ENCODE measurements at regions not wholly inside any gene's neighbourhood (a gene's known extent, or its start where the extent isn't known, plus 50 kb on each side); places are given as distances from the start of the nearest gene placed in this dataset.

GRCh38 chr5:71907608-71908145 is 188.6 kb downstream of the CARTPT start:
- ATAC-seq (no peak), DNase-seq (no peak)
- Histone ChIP-seq H3K9me3 (no peaks in the 10 kb centered on the region), H3K36me3 (ENCODE audit: insufficient read depth in 1 of 2, low read depth in 1 of 2) (no peaks in the 10 kb centered on the region), H3K4me3 (no peak overlapping the region), H3K4me1 (no peaks in the 10 kb centered on the region), H3K27ac (no peak overlapping the region), H3K27me3 (ENCODE audit: insufficient read depth in 3 of 3, low read length in 2 of 3) (peaks cover 0 to 2% (median 0%) of the 10 kb centered on the region in 3 donors)
- TF ChIP-seq, protein P1, sequence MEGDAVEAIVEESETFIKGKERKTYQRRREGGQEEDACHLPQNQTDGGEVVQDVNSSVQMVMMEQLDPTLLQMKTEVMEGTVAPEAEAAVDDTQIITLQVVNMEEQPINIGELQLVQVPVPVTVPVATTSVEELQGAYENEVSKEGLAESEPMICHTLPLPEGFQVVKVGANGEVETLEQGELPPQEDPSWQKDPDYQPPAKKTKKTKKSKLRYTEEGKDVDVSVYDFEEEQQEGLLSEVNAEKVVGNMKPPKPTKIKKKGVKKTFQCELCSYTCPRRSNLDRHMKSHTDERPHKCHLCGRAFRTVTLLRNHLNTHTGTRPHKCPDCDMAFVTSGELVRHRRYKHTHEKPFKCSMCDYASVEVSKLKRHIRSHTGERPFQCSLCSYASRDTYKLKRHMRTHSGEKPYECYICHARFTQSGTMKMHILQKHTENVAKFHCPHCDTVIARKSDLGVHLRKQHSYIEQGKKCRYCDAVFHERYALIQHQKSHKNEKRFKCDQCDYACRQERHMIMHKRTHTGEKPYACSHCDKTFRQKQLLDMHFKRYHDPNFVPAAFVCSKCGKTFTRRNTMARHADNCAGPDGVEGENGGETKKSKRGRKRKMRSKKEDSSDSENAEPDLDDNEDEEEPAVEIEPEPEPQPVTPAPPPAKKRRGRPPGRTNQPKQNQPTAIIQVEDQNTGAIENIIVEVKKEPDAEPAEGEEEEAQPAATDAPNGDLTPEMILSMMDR (IDR thresholded peaks at IDR 0.05): no peak
- intact Hi-C loops (cut with DNase I): loop anchor here in 1 of 2 donors (10.0 kb wide), 1 partner anchor 1497 kb away; no protein-coding TSS in a partner anchor
- WGBS, 3 donors: 55 to 66% (median 56%) methylated on average over 4 of the region's 4 CpGs

DNA sequence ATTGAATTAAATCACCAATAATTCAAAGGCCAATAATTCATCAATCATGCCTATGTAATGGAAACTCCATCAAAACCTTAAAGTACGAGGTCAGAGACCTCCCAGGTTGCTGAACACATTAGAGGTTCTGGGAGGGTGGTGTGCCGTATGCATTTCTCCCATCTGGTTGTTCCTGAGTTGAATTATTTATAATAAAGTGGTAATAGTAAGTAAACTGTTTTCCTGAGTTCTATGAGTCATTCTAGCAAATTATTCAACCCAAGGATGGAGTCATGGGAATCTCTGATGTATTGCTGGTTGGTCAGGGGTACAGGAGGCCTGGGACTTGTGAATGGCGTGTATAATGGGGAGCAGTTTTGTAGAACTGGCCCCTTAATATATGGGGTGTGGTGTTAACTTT is 191.7 kb downstream of the CARTPT start:
- WGBS, 3 donors: 72 to 75% (median 75%) methylated on average over 3 of the region's 3 CpGs
- no peak for DNase-seq
- intact Hi-C loops (cut with DNase I): no loop called here
- TF ChIP-seq, protein P1 (IDR thresholded peaks at IDR 0.05): no peak
- Histone ChIP-seq H3K9me3 (no peaks in the 10 kb centered on the region), H3K4me1 (no peaks in the 10 kb centered on the region), H3K4me3 (no peak overlapping the region), H3K27ac (no peak overlapping the region), H3K36me3 (ENCODE audit: insufficient read depth in 1 of 2, low read depth in 1 of 2) (no peaks in the 10 kb centered on the region), H3K27me3 (ENCODE audit: insufficient read depth in 3 of 3, low read length in 2 of 3) (peaks cover 0 to 2% (median 2%) of the 10 kb centered on the region in 3 donors)
- no peak for ATAC-seq

DNA sequence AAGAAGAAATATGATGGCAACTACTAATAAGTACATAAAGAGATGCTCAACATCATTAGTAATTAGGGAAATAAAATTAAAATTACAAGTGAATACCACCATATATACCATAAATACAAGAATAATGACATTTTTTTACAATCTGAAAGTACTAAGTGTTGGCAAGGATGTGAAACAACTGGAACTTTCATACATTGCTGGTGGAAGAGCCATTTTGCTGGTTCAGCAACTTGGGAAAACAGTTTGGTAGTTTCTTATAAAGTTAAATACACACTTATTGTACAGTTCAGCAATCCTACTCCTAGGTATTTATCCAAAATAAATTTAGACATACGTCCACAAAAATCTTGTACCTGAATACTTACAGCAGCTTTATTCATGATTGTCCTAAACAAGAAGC is 192.9 kb downstream of the CARTPT start:
- no peaks in the 10 kb centered on the region for H3K9me3 ChIP-seq

DNA sequence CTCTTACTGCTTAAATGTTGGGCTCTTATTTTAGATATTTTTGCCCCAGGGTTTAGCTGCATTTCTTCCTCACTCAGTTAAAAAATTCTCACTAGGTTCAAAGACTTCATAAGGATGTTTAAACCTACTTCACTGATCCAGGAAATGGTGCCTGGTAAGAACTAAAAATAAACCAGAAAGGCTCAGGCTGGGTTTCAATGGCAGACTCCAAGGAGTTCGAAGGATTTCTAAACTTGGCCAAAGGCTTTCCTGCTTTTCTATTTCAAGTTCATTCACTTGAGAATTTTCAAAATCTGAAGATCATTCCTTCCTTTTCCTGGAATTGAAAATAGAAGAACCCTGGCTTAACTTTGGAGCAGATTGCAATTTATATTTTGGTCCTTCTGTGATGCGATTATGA is 193.0 kb upstream of the MAP1B start:
- Histone ChIP-seq H3K36me3 (ENCODE audit: insufficient read depth in 1 of 2, low read depth in 1 of 2) (no peaks in the 10 kb centered on the region), H3K4me3 (no peak overlapping the region), H3K4me1 (no peaks in the 10 kb centered on the region), H3K27me3 (ENCODE audit: insufficient read depth in 3 of 3, low read length in 2 of 3) (peaks cover 0 to 2% (median 2%) of the 10 kb centered on the region in 3 donors), H3K9me3 (no peaks in the 10 kb centered on the region), H3K27ac (peak overlapping the region; percentile 8)
- WGBS, 3 donors: 39 to 41% (median 40%) methylated on average over 2 of the region's 2 CpGs
- ATAC-seq (no peak), DNase-seq (no peak)
- TF ChIP-seq, protein P1 (IDR thresholded peaks at IDR 0.05): no peak
- intact Hi-C loops (cut with DNase I): no loop called here

More for the DNA sequence above, 192.9 kb downstream of the CARTPT start:
- Histone ChIP-seq H3K27ac (no peak overlapping the region), H3K4me1 (no peaks in the 10 kb centered on the region), H3K27me3 (ENCODE audit: insufficient read depth in 3 of 3, low read length in 2 of 3) (peaks cover 0 to 2% (median 2%) of the 10 kb centered on the region in 3 donors), H3K36me3 (ENCODE audit: insufficient read depth in 1 of 2, low read depth in 1 of 2) (no peaks in the 10 kb centered on the region), H3K4me3 (no peak overlapping the region)
- intact Hi-C loops (cut with DNase I): no loop called here
- ATAC-seq: no peak
- TF ChIP-seq, protein P1 (IDR thresholded peaks at IDR 0.05): no peak
- no peak for DNase-seq
- WGBS, 3 donors: 88 to 96% (median 95%) methylated on average over 1 of the region's 1 CpG

- no peak for ATAC-seq
- H3K27ac ChIP-seq: no peak overlapping the region
These were observed 184.6 kb upstream of the MAP1B start for GRCh38 chr5:71922584-71923106.

More at GRCh38 chr5:71922584-71923106, 184.6 kb upstream of the MAP1B start:
- Histone ChIP-seq H3K4me3 (no peak overlapping the region), H3K27me3 (ENCODE audit: insufficient read depth in 3 of 3, low read length in 2 of 3) (no peaks in the 10 kb centered on the region), H3K9me3 (no peaks in the 10 kb centered on the region), H3K36me3 (ENCODE audit: insufficient read depth in 1 of 2, low read depth in 1 of 2) (no peaks in the 10 kb centered on the region), H3K4me1 (no peaks in the 10 kb centered on the region)
- DNase-seq: no peak
- intact Hi-C loops (cut with DNase I): no loop called here
- TF ChIP-seq, protein P1 (IDR thresholded peaks at IDR 0.05): no peak
